Fibroblast of lung (primary cell): ENCODE measurements at regions not wholly inside any gene's neighbourhood (a gene's known extent, or its start where the extent isn't known, plus 50 kb on each side); places are given as distances from the start of the nearest gene placed in this dataset.

Source experiments
- DNase-seq, 2 donors: peaks; one replicate each; pipeline versions ENCODE4 v3.0.0 to v3.0.0-alpha.2; 2010; ENCODE audit warnings: low read depth in 2 of 2
- H2AFZ ChIP-seq: 2 replicates; pipeline ENCODE4 v1.5.1; 2012; ENCODE audit warnings: low read length, control low read depth, inconsistent platforms
- H3K27ac ChIP-seq: 2 replicates; pipeline ENCODE4 v1.5.1; 2011; ENCODE audit warnings: low read length, control low read depth; ENCODE audit not compliant: insufficient read depth
- H3K27me3 ChIP-seq: 2 replicates; pipeline ENCODE4 v1.5.1; 2011; ENCODE audit warnings: mild to moderate bottlenecking, low read length; ENCODE audit not compliant: control insufficient read depth, insufficient read depth
- H3K36me3 ChIP-seq: 2 replicates; pipeline ENCODE4 v1.5.1; 2011; ENCODE audit warnings: low read length; ENCODE audit not compliant: control insufficient read depth, insufficient read depth
- H3K4me1 ChIP-seq: 2 replicates; pipeline ENCODE4 v1.5.1; 2011; ENCODE audit warnings: low read length; ENCODE audit not compliant: control insufficient read depth, insufficient read depth; ENCODE audit errors: extremely low read depth
- H3K4me2 ChIP-seq: 2 replicates; pipeline ENCODE4 v1.5.1; 2011; ENCODE audit warnings: low read length, control low read depth; ENCODE audit not compliant: insufficient read depth; ENCODE audit errors: extremely low read depth
- H3K4me3 ChIP-seq, 4 experiments: fragments of 200-600 bp in 1 of 4; sonication (generic) in 1 of 4; replicated peaks in 1 of 4; 2 replicates each; pipeline ENCODE4 v1.5.1; 2011 to 2016; ENCODE audit warnings: low read length in 4 of 4, low read depth in 3 of 4, mild to moderate bottlenecking in 3 of 4, control low read depth in 2 of 4, inconsistent platforms in 1 of 4, mixed read lengths in 1 of 4; ENCODE audit not compliant: insufficient read depth in 1 of 4; ENCODE audit errors: control extremely low read depth in 1 of 4
- H3K79me2 ChIP-seq: 2 replicates; pipeline ENCODE4 v1.5.1; 2012; ENCODE audit warnings: mild to moderate bottlenecking, low read length, inconsistent platforms; ENCODE audit not compliant: control insufficient read depth, insufficient read depth
- H3K9ac ChIP-seq: 2 replicates; pipeline ENCODE4 v1.5.1; 2011; ENCODE audit warnings: mild to moderate bottlenecking, low read length, control low read depth; ENCODE audit not compliant: insufficient read depth
- H3K9me3 ChIP-seq: 2 replicates; pipeline ENCODE4 v1.5.1; 2012; ENCODE audit warnings: low read depth, low read length; ENCODE audit not compliant: control insufficient read depth, insufficient read depth
- H4K20me1 ChIP-seq: 2 replicates; pipeline ENCODE4 v1.5.1; 2011; ENCODE audit warnings: low read length; ENCODE audit not compliant: control insufficient read depth, insufficient read depth; ENCODE audit errors: extremely low read depth
- EZH2 ChIP-seq: IDR thresholded peaks from 2 replicates; pipeline ENCODE4 v1.5.1; 2012; ENCODE audit warnings: low read length, control low read depth, mild to moderate bottlenecking; ENCODE audit errors: missing control alignments
- TF ChIP-seq, protein P1 (sequence below), 2 donors: IDR thresholded peaks in 1 of 2; conservative IDR thresholded peaks in 1 of 2; 1 replicate in 1 of 2; 2 replicates in 1 of 2; pipeline ENCODE4 v1.5.1; 2011 to 2012; ENCODE audit warnings: low read length in 2 of 2, control low read depth in 1 of 2, inconsistent platforms in 1 of 2, low read depth in 1 of 2, mild to moderate bottlenecking in 1 of 2

DNA sequence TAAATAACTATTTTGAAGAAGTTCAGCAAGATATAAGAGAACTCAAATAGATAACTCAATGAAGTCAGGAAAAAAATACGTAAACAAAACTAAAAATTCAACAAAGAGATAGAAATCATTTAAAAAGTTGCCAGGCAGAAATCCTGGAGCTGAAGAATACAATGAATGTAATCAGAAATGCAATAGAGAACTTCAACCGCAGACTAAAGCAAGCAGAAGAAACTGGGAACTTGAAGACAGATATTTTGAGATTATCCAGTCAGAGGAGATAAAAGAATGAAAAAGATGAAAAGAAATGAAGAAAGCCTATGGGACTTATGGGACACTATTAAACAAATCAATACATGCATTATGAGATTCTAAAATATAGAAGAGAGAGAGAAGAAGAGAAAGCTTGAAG is 129.1 kb upstream of the LPAR1 start:
- Histone ChIP-seq H3K79me2 (no peaks in the 10 kb centered on the region), H3K4me3 (no peak overlapping the region), H4K20me1 (no peaks in the 10 kb centered on the region), H2AFZ (no peak overlapping the region), H3K27ac (no peak overlapping the region), H3K9ac (no peak overlapping the region), H3K4me1 (no peaks in the 10 kb centered on the region), H3K4me2 (no peak overlapping the region), H3K36me3 (no peaks in the 10 kb centered on the region), H3K9me3 (no peaks in the 10 kb centered on the region), H3K27me3 (no peaks in the 10 kb centered on the region)
- no peak for DNase-seq
- TF ChIP-seq EZH2 = no peak
- TF ChIP-seq, protein P1, sequence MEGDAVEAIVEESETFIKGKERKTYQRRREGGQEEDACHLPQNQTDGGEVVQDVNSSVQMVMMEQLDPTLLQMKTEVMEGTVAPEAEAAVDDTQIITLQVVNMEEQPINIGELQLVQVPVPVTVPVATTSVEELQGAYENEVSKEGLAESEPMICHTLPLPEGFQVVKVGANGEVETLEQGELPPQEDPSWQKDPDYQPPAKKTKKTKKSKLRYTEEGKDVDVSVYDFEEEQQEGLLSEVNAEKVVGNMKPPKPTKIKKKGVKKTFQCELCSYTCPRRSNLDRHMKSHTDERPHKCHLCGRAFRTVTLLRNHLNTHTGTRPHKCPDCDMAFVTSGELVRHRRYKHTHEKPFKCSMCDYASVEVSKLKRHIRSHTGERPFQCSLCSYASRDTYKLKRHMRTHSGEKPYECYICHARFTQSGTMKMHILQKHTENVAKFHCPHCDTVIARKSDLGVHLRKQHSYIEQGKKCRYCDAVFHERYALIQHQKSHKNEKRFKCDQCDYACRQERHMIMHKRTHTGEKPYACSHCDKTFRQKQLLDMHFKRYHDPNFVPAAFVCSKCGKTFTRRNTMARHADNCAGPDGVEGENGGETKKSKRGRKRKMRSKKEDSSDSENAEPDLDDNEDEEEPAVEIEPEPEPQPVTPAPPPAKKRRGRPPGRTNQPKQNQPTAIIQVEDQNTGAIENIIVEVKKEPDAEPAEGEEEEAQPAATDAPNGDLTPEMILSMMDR (conservative IDR thresholded peaks at IDR 0.05 in 1 of 2, IDR thresholded peaks at IDR 0.05 in 1 of 2; ENCODE audit: low read depth in 1 of 2, low read length in 2 of 2) = no peak

DNA sequence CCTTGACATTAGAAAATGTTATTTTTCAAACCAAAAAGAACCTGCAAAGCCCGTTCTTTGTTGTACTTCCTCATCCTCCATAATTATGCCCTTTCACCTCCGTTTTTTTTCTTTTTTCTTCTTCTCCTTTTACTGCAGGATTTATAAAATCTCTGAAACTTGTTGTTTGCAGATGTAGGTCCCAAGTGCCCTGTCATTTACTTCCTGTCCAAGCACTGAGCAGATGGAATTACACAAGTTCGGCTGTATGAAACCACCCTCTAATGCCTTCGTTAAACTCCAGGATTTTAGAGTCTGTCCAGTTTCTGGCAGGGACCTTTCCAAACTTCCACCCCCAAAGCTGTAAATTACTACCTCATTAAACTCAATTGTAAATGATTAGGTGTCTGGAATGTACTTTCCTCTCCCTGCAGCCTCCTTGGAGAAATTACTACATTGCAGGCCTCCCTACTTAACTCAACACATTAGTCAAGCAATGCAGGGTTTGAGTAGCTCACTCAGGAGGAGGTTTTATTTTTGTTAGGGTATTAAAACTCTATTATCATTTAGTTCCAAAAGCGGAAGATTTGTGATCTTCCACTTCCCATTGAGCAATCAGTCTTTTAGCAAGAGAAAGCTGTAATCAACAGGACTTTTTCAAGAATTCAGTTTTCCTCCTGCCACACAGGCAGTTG is 125.6 kb upstream of the LPAR1 start:
- H3K79me2 ChIP-seq = no peaks in the 10 kb centered on the region
- peaks cover 3% of the 10 kb centered on the region for H3K4me1 ChIP-seq
- H2AFZ ChIP-seq = no peak overlapping the region
- H3K9ac ChIP-seq = no peak overlapping the region
- H3K4me2 ChIP-seq = no peak overlapping the region
- no peak overlapping the region for H3K27ac ChIP-seq
- no peak for DNase-seq
- no peaks in the 10 kb centered on the region for H3K27me3 ChIP-seq
- no peaks in the 10 kb centered on the region for H3K9me3 ChIP-seq
- TF ChIP-seq, protein P1 (conservative IDR thresholded peaks at IDR 0.05 in 1 of 2, IDR thresholded peaks at IDR 0.05 in 1 of 2; ENCODE audit: low read depth in 1 of 2, low read length in 2 of 2) = no peak
- no peak for TF ChIP-seq EZH2
- no peaks in the 10 kb centered on the region for H4K20me1 ChIP-seq
- no peaks in the 10 kb centered on the region for H3K36me3 ChIP-seq
- no peak overlapping the region for H3K4me3 ChIP-seq

DNA sequence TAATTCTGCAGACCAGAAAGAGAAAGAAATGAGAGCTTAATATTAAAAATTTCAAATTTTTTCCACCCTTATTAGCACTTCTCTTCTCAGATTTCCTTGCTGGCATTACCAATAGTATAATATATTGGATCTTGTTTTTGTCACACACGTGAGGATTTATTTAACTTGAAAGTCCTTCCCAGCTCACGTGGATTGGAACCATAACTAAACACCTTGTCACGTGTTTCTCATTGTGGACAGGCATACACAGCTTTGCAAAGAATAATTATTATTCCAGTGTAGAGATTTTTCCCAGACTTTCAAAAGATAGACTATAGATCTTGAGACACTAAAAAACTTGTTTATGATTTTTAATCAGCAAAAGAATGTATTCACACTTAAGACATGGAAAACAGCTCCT is 123.8 kb upstream of the LPAR1 start:
- Histone ChIP-seq H3K27me3 (no peaks in the 10 kb centered on the region), H3K4me2 (no peak overlapping the region), H3K4me3 (no peak overlapping the region), H3K9ac (no peak overlapping the region), H3K9me3 (no peaks in the 10 kb centered on the region), H2AFZ (no peak overlapping the region), H3K4me1 (peaks cover 3% of the 10 kb centered on the region), H4K20me1 (no peaks in the 10 kb centered on the region), H3K36me3 (no peaks in the 10 kb centered on the region), H3K27ac (no peak overlapping the region), H3K79me2 (no peaks in the 10 kb centered on the region)
- no peak for TF ChIP-seq EZH2
- TF ChIP-seq, protein P1 (conservative IDR thresholded peaks at IDR 0.05 in 1 of 2, IDR thresholded peaks at IDR 0.05 in 1 of 2; ENCODE audit: low read depth in 1 of 2, low read length in 2 of 2) = no peak
- DNase-seq = no peak
